Dendritic cell treated with granulocyte-macrophage colony-stimulating factor and Interleukin-4, amounts not matched to agents 40 ng/mL and 50 ng/mL, for 4 days (primary cell): ENCODE measurements at regions not wholly inside any gene's neighbourhood (a gene's known extent, or its start where the extent isn't known, plus 50 kb on each side); places are given as distances from the start of the nearest gene placed in this dataset.

Experiments used
- H3K27ac Mint-ChIP-seq: one replicate; pipeline ENCODE4 v1.8.0; 2022; ENCODE audit warnings: mild to moderate bottlenecking, mixed read lengths
- H3K27me3 Mint-ChIP-seq: one replicate; pipeline ENCODE4 v1.8.0; 2022; ENCODE audit warnings: mild to moderate bottlenecking, mixed read lengths
- H3K36me3 Mint-ChIP-seq: one replicate; pipeline ENCODE4 v1.8.0; 2022; ENCODE audit warnings: low read depth, mixed read lengths
- H3K4me1 Mint-ChIP-seq: one replicate; pipeline ENCODE4 v1.8.0; 2022; ENCODE audit warnings: low read depth, mixed read lengths
- H3K4me3 Mint-ChIP-seq: one replicate; pipeline ENCODE4 v1.8.0; 2022; ENCODE audit warnings: mild to moderate bottlenecking, moderate library complexity, mixed read lengths
- H3K9me3 Mint-ChIP-seq: one replicate; pipeline ENCODE4 v1.8.0; 2022; ENCODE audit warnings: mixed read lengths
- intact Hi-C: fragments of 100-400 bp; cut with micrococcal nuclease; formaldehyde crosslinking; loops from one replicate; pipeline ENCODE4 v1.15.0; 2022

DNA sequence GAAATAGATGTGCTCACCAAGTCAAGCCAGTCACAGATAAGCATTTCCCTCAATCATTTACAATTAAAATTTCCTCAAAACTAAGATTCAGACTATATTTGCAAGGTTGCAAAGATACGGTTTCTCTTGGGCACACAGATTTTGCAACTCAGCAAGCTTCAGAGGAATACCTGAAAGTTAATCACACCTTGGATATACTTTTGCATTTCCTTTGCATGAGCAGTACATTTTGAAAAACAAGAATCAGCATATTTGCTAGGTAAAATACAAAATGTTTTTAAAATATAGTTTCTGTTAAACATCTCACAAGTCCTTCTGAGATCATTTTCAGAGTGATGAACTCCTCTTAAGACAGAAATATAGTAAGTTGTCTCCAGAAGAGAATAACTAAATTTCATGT is 336.9 kb downstream of the DUSP6 start:
- Mint-ChIP-seq H3K27ac (no peak overlapping the region), H3K27me3 (peaks cover 2% of the 10 kb centered on the region), H3K4me1 (no peaks in the 10 kb centered on the region), H3K9me3 (no peaks in the 10 kb centered on the region), H3K36me3 (no peaks in the 10 kb centered on the region), H3K4me3 (no peak overlapping the region)
- intact Hi-C loops, result loop anchor here (5.0 to 10.0 kb wide), 2 partner anchors 37 to 1929 kb away; no protein-coding TSS in a partner anchor

DNA sequence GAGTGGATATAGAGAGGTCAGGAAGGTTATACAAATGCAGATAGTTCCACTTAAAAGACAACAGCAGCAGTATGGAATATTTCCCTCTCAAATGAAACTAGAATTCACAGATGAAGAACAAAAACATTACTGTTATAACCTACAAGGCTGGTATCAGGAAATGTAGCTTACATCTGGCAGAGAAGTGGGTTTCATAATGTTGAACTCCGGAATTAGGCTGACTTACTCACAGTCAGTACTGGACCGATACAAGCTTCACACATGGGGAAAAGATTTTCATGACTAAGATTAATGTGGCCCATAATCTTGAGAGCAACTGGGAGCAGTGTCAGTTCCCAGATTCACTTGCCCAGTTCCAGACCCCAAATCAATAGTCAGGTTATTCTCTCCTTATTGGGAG is 353.9 kb downstream of the DUSP6 start:
- no peaks in the 10 kb centered on the region for H3K4me1 Mint-ChIP-seq
- no peaks in the 10 kb centered on the region for H3K27me3 Mint-ChIP-seq
- intact Hi-C loops, result no loop called here
- H3K36me3 Mint-ChIP-seq, result no peaks in the 10 kb centered on the region
- no peak overlapping the region for H3K4me3 Mint-ChIP-seq
- H3K9me3 Mint-ChIP-seq, result no peaks in the 10 kb centered on the region
- H3K27ac Mint-ChIP-seq, result no peak overlapping the region

DNA sequence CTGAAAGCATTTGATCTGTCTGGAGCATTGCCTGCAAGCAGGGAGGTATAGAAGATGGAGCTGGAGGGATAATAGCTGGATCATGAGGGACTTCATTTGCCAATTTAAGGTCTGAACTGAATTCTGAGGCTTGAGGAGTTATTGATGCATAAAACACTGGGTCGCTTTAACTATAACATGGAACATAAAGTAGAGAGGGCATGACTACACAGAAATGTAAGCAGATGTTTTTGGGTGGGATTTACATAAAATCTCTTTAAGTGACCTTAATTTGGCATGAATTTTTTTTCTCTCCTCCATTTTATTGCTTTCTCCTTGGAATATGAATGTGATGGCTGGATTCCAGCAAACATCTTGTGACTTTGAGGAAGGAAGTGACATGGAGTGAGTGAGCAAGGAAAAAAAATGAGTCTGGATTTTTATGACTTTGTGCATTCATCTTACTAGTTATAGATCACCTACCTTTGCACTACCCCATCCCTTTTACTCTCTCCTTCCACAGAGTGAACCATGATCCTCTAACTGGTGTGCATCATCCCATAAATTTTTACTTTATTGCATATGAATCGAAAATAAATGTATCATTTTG is 356.0 kb downstream of the DUSP6 start:
- H3K36me3 Mint-ChIP-seq, result no peaks in the 10 kb centered on the region
- no peaks in the 10 kb centered on the region for H3K4me1 Mint-ChIP-seq
- intact Hi-C loops, result no loop called here
- H3K9me3 Mint-ChIP-seq, result no peaks in the 10 kb centered on the region
- no peak overlapping the region for H3K27ac Mint-ChIP-seq
- H3K27me3 Mint-ChIP-seq, result no peaks in the 10 kb centered on the region
- H3K4me3 Mint-ChIP-seq, result no peak overlapping the region

- H3K4me1 Mint-ChIP-seq, result no peaks in the 10 kb centered on the region
- no peak overlapping the region for H3K4me3 Mint-ChIP-seq
- H3K27me3 Mint-ChIP-seq, result no peaks in the 10 kb centered on the region
- intact Hi-C loops, result loop anchor here (2.0 to 5.0 kb wide), 3 partner anchors 363 to 884 kb away; no protein-coding TSS in a partner anchor
- H3K27ac Mint-ChIP-seq, result no peak overlapping the region
- no peaks in the 10 kb centered on the region for H3K36me3 Mint-ChIP-seq
- H3K9me3 Mint-ChIP-seq, result no peaks in the 10 kb centered on the region
Measured at GRCh38 chr12:88994971-88995370, 357.3 kb downstream of the DUSP6 start.

- no peaks in the 10 kb centered on the region for H3K27me3 Mint-ChIP-seq
- intact Hi-C loops, result loop anchor here (2.0 to 5.0 kb wide), 3 partner anchors 362 to 884 kb away; no protein-coding TSS in a partner anchor
- no peaks in the 10 kb centered on the region for H3K9me3 Mint-ChIP-seq
- H3K36me3 Mint-ChIP-seq, result no peaks in the 10 kb centered on the region
- H3K27ac Mint-ChIP-seq, result no peak overlapping the region
- no peaks in the 10 kb centered on the region for H3K4me1 Mint-ChIP-seq
- H3K4me3 Mint-ChIP-seq, result no peak overlapping the region
Measured at GRCh38 chr12:88994537-88994936, 357.8 kb downstream of the DUSP6 start.

GRCh38 chr12:88993651-88994050 is 358.6 kb downstream of the DUSP6 start:
- H3K4me1 Mint-ChIP-seq, result no peaks in the 10 kb centered on the region
- H3K27ac Mint-ChIP-seq, result no peak overlapping the region
- no peak overlapping the region for H3K4me3 Mint-ChIP-seq
- intact Hi-C loops, result loop anchor here (2.0 to 5.0 kb wide), 3 partner anchors 361 to 883 kb away; no protein-coding TSS in a partner anchor
- no peaks in the 10 kb centered on the region for H3K36me3 Mint-ChIP-seq
- H3K9me3 Mint-ChIP-seq, result no peaks in the 10 kb centered on the region
- H3K27me3 Mint-ChIP-seq, result no peaks in the 10 kb centered on the region

DNA sequence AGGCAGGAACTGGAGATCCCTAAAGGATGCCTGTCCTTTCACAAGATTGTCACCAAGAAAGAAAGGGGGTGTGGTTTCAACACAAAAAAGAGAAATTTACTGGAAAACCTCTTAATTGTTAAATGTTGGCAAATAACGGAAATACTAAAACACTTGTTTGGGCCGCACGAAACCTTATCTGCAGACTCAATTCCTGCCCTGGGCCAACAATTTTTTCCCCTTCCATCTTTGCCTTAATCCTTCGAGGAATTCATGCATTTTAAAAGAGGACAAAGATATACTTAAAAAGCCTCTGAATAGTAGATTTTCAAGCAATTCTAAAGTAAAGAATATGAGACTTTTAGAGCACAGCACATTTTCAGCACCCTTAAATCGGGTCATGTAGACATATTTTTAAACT is 366.2 kb downstream of the DUSP6 start:
- H3K4me1 Mint-ChIP-seq, result no peaks in the 10 kb centered on the region
- H3K4me3 Mint-ChIP-seq, result no peak overlapping the region
- H3K27ac Mint-ChIP-seq, result no peak overlapping the region
- H3K36me3 Mint-ChIP-seq, result no peaks in the 10 kb centered on the region
- no peaks in the 10 kb centered on the region for H3K9me3 Mint-ChIP-seq
- intact Hi-C loops, result no loop called here
- H3K27me3 Mint-ChIP-seq, result no peaks in the 10 kb centered on the region

DNA sequence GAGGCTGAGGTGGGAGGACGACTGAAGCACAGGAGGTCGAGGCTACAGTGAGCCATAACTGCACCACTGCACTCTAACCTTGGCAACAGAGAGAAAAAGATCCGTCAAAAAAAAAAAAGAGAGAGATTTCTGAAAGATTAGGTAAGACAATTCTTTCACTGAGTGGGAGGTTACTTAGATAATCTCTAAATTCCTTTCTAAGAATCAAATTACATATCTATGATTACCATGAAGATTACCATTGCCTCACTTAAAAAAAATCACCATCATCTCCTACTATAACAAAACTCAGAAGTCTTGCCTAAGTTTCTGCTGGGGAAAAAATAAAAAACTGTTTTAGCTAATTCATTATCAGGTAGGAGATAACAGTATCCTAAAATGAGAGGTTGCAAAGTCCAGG is 366.7 kb downstream of the DUSP6 start:
- no peak overlapping the region for H3K4me3 Mint-ChIP-seq
- intact Hi-C loops, result no loop called here
- H3K27me3 Mint-ChIP-seq, result no peaks in the 10 kb centered on the region
- H3K36me3 Mint-ChIP-seq, result no peaks in the 10 kb centered on the region
- no peaks in the 10 kb centered on the region for H3K9me3 Mint-ChIP-seq
- no peak overlapping the region for H3K27ac Mint-ChIP-seq
- H3K4me1 Mint-ChIP-seq, result no peaks in the 10 kb centered on the region

- Mint-ChIP-seq H3K9me3 (no peaks in the 10 kb centered on the region), H3K4me1 (no peaks in the 10 kb centered on the region), H3K27ac (no peak overlapping the region), H3K4me3 (no peak overlapping the region), H3K27me3 (no peaks in the 10 kb centered on the region), H3K36me3 (no peaks in the 10 kb centered on the region)
- intact Hi-C loops, result no loop called here
Measured at GRCh38 chr12:88985011-88985410, 367.3 kb downstream of the DUSP6 start.

- no peaks in the 10 kb centered on the region for H3K36me3 Mint-ChIP-seq
- no peaks in the 10 kb centered on the region for H3K4me1 Mint-ChIP-seq
- no peak overlapping the region for H3K4me3 Mint-ChIP-seq
- H3K27ac Mint-ChIP-seq, result no peak overlapping the region
- no peaks in the 10 kb centered on the region for H3K9me3 Mint-ChIP-seq
- intact Hi-C loops, result no loop called here
- H3K27me3 Mint-ChIP-seq, result no peaks in the 10 kb centered on the region
Measured at GRCh38 chr12:88982694-88983093, 369.6 kb downstream of the DUSP6 start.

GRCh38 chr12:88977115-88977514 is 375.2 kb downstream of the DUSP6 start:
- no peaks in the 10 kb centered on the region for H3K36me3 Mint-ChIP-seq
- no peaks in the 10 kb centered on the region for H3K9me3 Mint-ChIP-seq
- no peaks in the 10 kb centered on the region for H3K4me1 Mint-ChIP-seq
- H3K27ac Mint-ChIP-seq, result no peak overlapping the region
- H3K4me3 Mint-ChIP-seq, result no peak overlapping the region
- intact Hi-C loops, result no loop called here
- no peaks in the 10 kb centered on the region for H3K27me3 Mint-ChIP-seq

DNA sequence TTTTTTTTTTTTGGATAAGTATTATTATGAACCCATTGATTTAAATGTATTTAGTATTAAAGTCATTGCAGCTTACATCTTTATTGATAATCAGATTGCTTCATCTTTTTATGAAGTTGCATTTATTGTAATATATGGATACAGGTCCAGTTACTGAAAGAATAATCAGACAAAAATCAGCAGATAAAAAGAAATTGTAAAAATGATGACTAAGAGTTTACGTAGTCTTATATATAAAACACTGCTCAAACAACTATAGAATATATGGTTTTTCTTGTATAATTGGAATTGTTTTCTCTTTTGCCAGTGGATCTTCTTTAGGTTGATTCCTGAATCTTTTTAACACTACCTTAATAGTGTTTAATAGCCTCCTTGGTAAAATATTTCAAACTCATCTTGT is 378.3 kb downstream of the DUSP6 start:
- no peaks in the 10 kb centered on the region for H3K36me3 Mint-ChIP-seq
- H3K27ac Mint-ChIP-seq, result no peak overlapping the region
- intact Hi-C loops, result no loop called here
- H3K4me1 Mint-ChIP-seq, result no peaks in the 10 kb centered on the region
- H3K4me3 Mint-ChIP-seq, result no peak overlapping the region
- no peaks in the 10 kb centered on the region for H3K27me3 Mint-ChIP-seq
- no peaks in the 10 kb centered on the region for H3K9me3 Mint-ChIP-seq

GRCh38 chr12:88970740-88971139 is 381.6 kb downstream of the DUSP6 start:
- Mint-ChIP-seq H3K27ac (no peak overlapping the region), H3K4me3 (no peak overlapping the region), H3K36me3 (no peaks in the 10 kb centered on the region), H3K27me3 (no peaks in the 10 kb centered on the region), H3K9me3 (no peaks in the 10 kb centered on the region), H3K4me1 (no peaks in the 10 kb centered on the region)
- intact Hi-C loops, result no loop called here

- intact Hi-C loops, result no loop called here
- H3K4me1 Mint-ChIP-seq, result no peaks in the 10 kb centered on the region
- H3K27me3 Mint-ChIP-seq, result no peaks in the 10 kb centered on the region
- no peaks in the 10 kb centered on the region for H3K36me3 Mint-ChIP-seq
- no peak overlapping the region for H3K4me3 Mint-ChIP-seq
- no peak overlapping the region for H3K27ac Mint-ChIP-seq
- H3K9me3 Mint-ChIP-seq, result no peaks in the 10 kb centered on the region
Measured at GRCh38 chr12:88969127-88969526, 383.2 kb downstream of the DUSP6 start.

DNA sequence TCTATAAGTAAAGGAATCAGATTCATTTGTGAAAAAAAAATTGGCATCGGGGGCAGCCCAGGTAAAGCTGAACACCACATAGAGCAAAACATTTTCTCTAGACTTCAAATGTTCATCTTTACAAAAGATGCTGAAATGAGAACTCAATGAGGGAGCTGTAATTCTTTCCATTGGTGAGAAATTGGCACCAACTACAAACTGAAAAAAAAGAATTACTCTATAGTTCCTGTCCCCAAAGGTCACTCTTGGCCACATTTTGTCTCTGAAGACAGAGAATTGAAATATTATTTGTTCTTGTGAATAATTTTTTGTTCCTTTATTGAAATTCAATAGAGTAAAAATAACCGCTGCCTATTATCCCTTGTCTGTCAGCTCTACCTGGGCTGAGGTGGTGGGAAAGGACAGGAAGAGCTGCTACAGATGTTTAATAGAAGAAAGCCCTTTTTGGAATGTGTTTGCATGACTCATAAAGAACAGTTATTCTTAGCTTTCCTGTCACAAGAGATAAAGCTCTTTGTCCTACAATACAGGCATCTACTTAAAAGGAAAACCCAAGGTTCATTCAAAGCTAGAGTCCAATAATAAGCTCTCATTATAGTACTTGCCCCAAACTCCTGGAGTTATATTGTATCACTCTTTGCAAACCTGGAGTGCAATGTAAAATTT is 380.1 kb upstream of the KITLG start:
- H3K27me3 Mint-ChIP-seq, result peaks cover 1% of the 10 kb centered on the region
- H3K27ac Mint-ChIP-seq, result no peak overlapping the region
- H3K4me3 Mint-ChIP-seq, result no peak overlapping the region
- H3K9me3 Mint-ChIP-seq, result no peaks in the 10 kb centered on the region
- no peaks in the 10 kb centered on the region for H3K36me3 Mint-ChIP-seq
- intact Hi-C loops, result no loop called here
- H3K4me1 Mint-ChIP-seq, result no peaks in the 10 kb centered on the region
